ENCODE measurements at regions not wholly inside any gene's neighbourhood (a gene's known extent, or its start where the extent isn't known, plus 50 kb on each side); places are given as distances from the start of the nearest gene placed in this dataset.

GRCh38 chr1:65623895-65624294 lies 168.8 kb upstream of the PDE4B start:
- no peak overlapping the region for H3K27ac ChIP-seq
- no peaks in the 10 kb centered on the region for H3K27me3 ChIP-seq (ENCODE audit: low read depth)
- H3K36me3 ChIP-seq = no peaks in the 10 kb centered on the region
- ATAC-seq (no peak), DNase-seq (no peak)
- intact Hi-C loops (cut with DNase I) = no loop called here
- TF ChIP-seq, protein P1, sequence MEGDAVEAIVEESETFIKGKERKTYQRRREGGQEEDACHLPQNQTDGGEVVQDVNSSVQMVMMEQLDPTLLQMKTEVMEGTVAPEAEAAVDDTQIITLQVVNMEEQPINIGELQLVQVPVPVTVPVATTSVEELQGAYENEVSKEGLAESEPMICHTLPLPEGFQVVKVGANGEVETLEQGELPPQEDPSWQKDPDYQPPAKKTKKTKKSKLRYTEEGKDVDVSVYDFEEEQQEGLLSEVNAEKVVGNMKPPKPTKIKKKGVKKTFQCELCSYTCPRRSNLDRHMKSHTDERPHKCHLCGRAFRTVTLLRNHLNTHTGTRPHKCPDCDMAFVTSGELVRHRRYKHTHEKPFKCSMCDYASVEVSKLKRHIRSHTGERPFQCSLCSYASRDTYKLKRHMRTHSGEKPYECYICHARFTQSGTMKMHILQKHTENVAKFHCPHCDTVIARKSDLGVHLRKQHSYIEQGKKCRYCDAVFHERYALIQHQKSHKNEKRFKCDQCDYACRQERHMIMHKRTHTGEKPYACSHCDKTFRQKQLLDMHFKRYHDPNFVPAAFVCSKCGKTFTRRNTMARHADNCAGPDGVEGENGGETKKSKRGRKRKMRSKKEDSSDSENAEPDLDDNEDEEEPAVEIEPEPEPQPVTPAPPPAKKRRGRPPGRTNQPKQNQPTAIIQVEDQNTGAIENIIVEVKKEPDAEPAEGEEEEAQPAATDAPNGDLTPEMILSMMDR (IDR thresholded peaks at IDR 0.05) = no peak
- H3K4me3 ChIP-seq = no peak overlapping the region
- no peaks in the 10 kb centered on the region for H3K4me1 ChIP-seq
- no peaks in the 10 kb centered on the region for H3K9me3 ChIP-seq

GRCh38 chr1:65625528-65625927 lies 167.2 kb upstream of the PDE4B start:
- Histone ChIP-seq H3K27me3 (ENCODE audit: low read depth) (no peaks in the 10 kb centered on the region), H3K36me3 (no peaks in the 10 kb centered on the region), H3K27ac (no peak overlapping the region), H3K9me3 (no peaks in the 10 kb centered on the region), H3K4me1 (no peaks in the 10 kb centered on the region), H3K4me3 (no peak overlapping the region)
- ATAC-seq (no peak), DNase-seq (no peak)
- intact Hi-C loops (cut with DNase I) = no loop called here
- TF ChIP-seq, protein P1 (IDR thresholded peaks at IDR 0.05) = no peak

DNA sequence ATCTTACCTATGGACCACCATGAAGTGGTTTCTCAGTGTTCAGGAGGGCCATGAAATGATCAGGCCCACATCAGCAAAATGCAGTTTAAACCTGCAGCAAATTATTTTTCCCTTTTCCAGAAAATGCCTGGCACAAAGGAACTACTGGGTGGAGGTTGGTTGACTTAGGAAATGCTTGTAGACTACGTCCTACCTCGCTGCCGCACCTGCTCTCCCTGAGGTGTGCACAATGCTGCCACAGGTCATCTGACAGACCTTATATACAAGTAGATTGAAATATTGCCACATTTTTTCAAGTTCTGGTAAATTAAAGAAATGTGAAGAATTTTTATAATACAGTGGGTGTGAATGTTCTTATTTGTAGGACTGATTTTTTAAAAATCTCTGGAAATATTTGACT lies 166.7 kb upstream of the PDE4B start:
- H3K4me3 ChIP-seq = no peak overlapping the region
- no peaks in the 10 kb centered on the region for H3K9me3 ChIP-seq
- DNase-seq (no peak), ATAC-seq (no peak)
- TF ChIP-seq, protein P1 (IDR thresholded peaks at IDR 0.05) = no peak
- H3K27me3 ChIP-seq (ENCODE audit: low read depth) = no peaks in the 10 kb centered on the region
- H3K4me1 ChIP-seq = no peaks in the 10 kb centered on the region
- H3K36me3 ChIP-seq = no peaks in the 10 kb centered on the region
- intact Hi-C loops (cut with DNase I) = no loop called here
- no peak overlapping the region for H3K27ac ChIP-seq

DNA sequence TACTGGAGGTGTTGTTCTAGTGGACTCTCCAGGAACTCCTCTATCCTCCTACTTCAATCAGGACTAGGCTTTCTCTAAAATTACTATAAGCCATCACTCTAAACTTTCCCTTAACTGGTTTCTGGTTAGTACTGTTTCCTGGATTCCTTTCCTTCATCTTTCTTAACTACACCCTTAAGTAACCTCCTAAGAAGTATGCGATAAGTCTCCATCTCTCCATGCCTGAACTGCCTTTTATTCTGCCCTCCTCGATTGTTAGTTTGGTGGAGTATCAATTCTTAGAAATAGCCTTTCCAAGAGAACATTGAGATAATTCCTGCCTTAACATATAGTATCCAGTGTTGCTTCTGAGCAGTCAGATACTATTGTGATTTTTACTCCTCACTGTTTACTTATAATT lies 162.9 kb upstream of the PDE4B start:
- no peaks in the 10 kb centered on the region for H3K9me3 ChIP-seq
- no peak for DNase-seq
- no peaks in the 10 kb centered on the region for H3K27me3 ChIP-seq (ENCODE audit: low read depth)
- no peaks in the 10 kb centered on the region for H3K4me1 ChIP-seq
- intact Hi-C loops (cut with DNase I) = no loop called here
- no peak overlapping the region for H3K27ac ChIP-seq
- no peak overlapping the region for H3K4me3 ChIP-seq
- no peaks in the 10 kb centered on the region for H3K36me3 ChIP-seq
- TF ChIP-seq, protein P1 (IDR thresholded peaks at IDR 0.05) = no peak
- ATAC-seq = no peak

- Histone ChIP-seq H3K27ac (no peak overlapping the region), H3K27me3 (ENCODE audit: low read depth) (no peaks in the 10 kb centered on the region), H3K4me1 (no peaks in the 10 kb centered on the region), H3K36me3 (no peaks in the 10 kb centered on the region), H3K4me3 (no peak overlapping the region), H3K9me3 (no peaks in the 10 kb centered on the region)
- TF ChIP-seq, protein P1 (IDR thresholded peaks at IDR 0.05) = no peak
- DNase-seq = no peak
- ATAC-seq = no peak
- intact Hi-C loops (cut with DNase I) = no loop called here
Measured at GRCh38 chr1:65630855-65631254, 161.8 kb upstream of the PDE4B start.

DNA sequence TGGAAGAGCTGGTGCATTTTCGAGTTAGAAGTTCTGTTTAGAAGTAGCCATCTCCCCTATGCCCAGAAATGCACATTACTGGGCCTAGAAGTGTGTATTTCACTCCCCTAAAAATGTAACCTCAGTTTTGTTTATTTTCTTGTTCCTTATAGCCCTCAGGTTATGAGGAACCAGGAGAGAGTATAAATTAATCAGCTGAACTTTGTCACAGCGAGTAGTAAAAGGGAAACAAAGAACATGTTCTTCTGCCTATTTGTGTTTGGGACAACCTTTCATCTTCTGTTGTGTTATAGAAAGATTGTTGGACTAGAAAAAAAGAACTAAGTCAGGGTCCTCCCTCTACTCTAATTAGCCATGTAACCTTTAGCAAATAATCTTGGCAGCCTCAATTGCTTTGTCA lies 160.5 kb upstream of the PDE4B start:
- DNase-seq (no peak), ATAC-seq (no peak)
- Histone ChIP-seq H3K27me3 (ENCODE audit: low read depth) (no peaks in the 10 kb centered on the region), H3K36me3 (no peaks in the 10 kb centered on the region), H3K9me3 (no peaks in the 10 kb centered on the region), H3K27ac (no peak overlapping the region), H3K4me1 (no peaks in the 10 kb centered on the region), H3K4me3 (no peak overlapping the region)
- intact Hi-C loops (cut with DNase I) = no loop called here
- TF ChIP-seq, protein P1 (IDR thresholded peaks at IDR 0.05) = no peak
